HG03575 (cell line): ENCODE measurements at regions not wholly inside any gene's neighbourhood (a gene's known extent, or its start where the extent isn't known, plus 50 kb on each side); places are given as distances from the start of the nearest gene placed in this dataset.
"Not testable (repeated sequence)": the region's sequence is repeated elsewhere in the genome, so short reads cannot be mapped to it uniquely, and the experiment has no call there.

Experiments used
- ATAC-seq: cut with Tn5 transposase; IDR thresholded peaks from one replicate; pipeline ENCODE4 v1.9.1; 2021; ENCODE audit not compliant: unreplicated experiment, insufficient number of reproducible peaks, low FRiP score; ENCODE audit errors: extremely low read depth

DNA sequence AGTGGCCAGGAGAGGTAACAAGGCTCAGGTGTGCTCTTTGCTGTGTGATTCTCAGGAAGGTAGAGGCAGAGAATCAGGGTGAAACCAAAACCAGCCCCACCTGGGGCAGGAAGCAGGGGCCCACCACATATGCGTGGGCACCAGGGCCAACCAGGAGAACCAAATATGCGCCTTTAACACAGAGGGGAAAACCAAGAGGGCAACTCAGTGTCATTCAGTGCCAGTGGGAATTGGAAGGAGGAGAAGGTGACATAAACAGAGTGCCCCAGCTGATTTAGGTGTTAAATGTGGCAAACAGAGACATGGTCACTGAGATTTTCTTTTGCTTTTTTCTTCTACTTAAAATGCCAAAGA is 106.8 kb upstream of the MAMLD1 start:
- no peak for ATAC-seq

DNA sequence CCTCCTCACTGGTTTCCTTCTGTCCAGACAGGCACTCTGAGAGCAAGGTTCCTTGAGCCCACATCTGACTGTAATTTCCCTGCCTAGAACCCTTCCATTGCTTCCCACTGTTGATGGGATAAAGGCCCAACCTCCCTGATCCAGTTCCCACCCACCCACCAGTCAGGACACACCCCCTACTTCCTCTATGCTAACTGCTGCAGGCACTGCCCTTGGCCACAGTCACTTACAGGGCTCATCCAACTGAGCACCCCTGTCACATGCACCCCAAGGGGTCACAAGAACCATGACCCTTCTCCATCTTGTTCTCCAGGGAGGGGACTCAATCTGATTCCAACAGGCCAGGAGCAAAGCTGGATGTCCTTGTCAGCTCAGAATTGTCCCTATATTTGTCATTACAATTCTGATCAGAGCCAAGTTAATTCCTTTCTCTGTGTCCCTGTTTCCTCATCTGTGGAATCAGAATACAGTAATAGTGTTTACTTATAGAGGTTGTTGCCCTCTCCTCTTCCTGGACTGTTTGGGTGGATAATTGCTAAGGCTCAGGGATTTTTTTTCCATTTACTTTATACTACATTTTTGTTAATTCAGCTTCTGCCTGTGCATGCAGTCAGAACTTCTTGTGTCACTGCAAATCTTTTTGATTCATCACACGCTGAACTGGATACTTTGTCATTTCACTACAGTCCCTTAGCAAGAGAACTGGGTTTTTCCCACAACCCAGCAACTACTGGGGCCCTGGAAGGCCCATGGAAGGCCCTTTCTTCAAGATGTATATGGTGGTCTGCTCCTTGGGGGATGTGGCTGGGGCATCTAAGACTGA is 105.6 kb upstream of the MAMLD1 start:
- no peak for ATAC-seq

DNA sequence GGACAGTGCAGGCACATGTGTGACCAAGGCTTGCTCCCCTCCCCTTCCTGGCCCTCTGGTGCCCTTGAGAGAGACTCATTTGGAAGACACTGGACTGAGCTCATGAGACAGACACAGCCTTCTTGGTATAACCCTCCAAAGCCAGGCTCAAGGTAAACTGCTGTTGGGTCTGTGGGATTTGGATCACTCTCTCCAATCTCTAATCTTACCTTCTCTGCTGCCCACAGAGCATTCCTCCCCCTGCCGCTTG is 105.0 kb upstream of the MAMLD1 start:
- ATAC-seq, result no peak

DNA sequence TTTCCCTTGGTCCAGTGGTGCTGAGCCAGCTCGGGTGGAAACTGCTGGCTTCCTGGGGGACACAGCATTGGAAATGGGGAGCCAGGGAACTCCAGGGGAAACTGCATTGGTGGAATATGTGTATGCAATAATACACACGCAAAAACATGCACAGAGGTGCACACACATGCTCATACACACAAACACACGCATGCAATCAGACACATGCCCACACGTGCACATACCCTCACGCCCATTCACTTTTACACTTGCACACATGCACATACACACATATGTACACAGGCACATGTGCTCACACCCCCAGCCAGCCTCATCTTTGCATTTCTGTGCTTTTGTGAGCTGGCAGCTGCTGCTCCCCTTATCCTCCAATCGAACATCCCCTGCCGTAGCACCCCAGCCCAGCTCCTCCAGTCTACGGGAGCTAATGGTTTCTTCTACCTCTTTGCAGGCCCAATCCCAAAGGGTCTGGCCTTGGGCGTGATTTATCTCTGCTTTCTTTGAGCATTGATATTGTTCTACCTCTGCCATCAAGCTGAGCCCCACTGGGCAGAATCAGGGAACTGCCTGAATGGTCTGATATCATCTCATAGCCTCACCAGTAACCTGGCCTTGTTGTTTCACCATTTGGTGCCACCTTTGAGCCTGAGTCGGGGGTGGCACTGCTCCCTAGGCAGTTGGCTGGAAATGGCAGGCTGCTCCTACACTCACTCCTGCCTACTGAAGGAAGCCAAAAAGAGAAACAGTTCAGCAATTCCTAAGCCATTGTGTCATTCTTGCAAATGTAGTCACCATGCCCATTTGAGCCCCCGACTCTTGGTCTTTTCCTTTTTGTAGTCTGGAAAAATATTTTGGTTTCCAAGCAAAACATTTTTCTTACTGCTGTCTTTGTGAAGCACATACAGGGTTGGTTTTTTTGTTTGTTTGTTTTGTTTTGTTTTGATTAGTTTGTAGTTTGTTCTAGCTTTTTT is 104.4 kb upstream of the MAMLD1 start:
- no peak for ATAC-seq

DNA sequence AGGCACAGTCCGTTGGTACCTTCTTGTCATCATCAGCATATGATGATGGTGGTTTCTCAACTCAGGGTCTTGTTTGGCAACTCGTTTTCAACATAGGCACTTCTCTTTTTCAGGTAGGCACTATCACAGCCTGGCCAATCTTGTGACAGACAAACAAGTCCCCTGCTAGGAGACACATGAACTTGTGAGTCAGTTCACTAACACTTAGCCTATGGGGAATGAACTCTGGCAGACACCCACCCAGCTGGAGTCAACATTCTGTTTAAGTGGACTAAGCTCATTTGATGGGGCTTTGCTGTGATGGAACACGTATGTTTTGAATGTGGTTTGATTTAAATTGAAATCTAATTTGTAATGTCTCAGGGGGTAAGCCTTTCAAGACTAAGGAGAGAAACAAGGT is 100.7 kb upstream of the MAMLD1 start:
- no peak for ATAC-seq

DNA sequence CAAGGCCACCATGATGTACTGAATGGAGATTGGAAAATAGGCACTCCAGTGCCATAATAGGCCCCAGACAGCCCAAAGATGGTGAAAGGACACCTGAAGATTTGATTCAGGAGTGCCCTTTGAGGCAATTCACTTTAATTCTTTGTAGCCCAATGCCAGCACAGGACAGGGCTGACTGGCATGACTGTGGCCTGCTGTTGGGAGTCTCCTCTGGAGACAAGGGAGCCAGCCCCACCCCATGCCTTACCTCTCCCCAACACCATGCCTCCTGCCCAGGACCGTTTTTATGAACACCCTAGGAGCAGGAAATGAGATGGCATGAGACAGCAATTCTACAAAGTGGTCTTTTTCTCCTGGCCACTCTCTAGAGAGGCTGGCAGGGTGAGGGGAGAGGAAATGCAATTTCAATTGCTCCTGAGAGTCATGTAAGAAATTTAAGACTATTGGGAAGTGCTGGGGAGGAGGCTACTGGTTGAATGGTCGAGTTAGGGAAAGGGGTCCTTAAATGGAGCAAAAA is 94.2 kb upstream of the MAMLD1 start:
- ATAC-seq, result no peak

DNA sequence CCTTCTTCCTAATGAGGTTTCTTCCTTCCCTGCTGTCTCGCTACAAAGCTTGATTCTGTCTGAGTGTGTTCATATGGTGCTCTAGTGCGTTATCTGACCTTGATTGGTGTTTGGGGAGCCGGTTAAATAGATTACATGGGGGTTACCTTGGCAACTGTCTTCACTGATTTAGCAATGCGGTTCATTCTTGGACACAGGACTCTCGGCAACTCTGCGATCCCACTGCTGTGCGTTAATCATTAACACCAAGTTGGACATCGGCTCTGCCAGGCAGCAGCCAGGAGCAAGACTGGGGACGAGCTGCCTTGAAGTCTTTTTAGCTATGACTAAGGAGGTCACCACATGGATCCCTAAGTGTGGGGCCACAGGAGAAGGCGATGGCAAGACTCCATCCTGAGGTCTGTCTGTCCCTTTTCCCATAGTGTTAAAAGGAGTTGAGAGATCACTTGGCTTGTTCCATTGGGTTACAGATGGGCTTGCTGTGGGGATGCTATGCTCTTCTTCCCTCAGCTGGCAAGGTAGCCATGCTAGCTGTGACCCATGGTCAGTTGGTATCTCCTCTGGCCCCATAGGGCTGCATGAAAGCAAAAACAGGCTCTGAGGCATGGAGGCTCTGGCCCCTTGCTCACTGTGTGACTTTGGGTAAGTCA is 93.4 kb upstream of the MAMLD1 start:
- no peak for ATAC-seq

DNA sequence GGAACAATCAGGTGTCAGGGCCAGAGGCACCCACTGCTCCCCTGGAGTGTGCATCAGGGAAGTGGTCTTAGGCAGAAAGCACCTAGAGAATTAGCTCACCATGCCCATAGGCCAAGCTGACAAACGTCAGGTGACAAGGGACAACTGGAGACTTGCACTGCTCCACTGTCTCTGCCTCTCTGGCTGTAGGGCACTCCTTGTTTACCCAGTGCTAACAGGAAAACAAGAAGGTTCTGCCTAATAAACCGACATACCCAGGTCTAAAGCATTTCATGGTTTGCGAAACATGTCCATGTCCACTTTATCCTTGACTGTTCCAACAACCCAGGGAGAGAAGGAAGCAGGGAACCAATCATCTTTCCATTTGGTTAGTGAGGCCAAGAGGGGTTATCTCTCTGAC is 92.5 kb upstream of the MAMLD1 start:
- no peak for ATAC-seq

DNA sequence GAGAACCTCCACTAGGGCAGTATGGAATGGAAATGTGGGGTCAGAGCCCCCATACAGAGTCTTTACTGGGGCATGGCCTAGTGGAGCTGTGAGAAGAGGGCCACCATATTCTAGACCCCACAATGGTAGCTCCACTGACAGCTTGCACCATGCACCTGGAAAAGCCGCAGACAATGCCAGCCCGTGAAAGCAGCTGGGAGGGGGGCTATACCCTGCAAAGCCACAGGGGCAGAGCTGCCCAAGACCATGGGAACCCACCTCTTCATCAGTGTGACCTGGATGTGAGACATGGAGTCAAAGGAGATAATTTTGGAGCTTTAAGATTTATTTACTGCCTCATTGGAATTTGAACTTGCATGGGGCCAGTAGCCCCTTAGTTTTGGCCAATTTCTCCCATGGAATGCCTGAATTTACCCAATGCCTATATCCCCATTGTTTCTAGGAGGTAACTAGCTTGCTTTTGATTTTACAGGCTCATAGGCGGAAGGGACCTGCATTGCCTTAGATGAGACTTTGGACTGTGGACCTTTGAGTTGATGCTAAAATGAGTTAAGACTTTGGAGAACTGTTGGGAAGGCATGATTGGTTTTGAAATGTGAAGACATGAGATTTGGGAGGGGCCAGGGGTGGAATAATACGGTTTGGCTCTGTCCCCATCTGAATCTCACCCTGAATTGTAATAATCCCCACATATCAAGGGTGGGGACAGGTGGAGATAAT is 89.4 kb upstream of the MAMLD1 start:
- not testable (repeated sequence) for ATAC-seq

DNA sequence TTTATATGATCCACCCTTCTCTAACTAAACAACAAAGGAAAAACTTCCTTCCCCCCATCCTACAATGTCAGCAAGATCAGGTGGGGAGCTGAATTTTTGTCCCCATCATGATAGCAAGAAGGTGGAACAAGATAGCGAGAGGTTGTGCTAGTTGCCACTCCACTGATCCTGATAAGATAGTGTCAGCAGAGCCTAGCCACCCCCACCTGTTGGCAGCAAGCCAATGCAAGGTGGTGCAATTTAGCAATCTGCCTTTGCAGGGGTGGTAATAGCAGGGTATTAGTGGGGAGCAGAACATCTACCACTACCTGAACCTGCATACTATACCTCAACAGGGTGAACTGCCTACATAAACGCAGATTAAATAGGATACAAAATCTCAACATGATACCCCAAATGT is 80.2 kb upstream of the MAMLD1 start:
- no peak for ATAC-seq

DNA sequence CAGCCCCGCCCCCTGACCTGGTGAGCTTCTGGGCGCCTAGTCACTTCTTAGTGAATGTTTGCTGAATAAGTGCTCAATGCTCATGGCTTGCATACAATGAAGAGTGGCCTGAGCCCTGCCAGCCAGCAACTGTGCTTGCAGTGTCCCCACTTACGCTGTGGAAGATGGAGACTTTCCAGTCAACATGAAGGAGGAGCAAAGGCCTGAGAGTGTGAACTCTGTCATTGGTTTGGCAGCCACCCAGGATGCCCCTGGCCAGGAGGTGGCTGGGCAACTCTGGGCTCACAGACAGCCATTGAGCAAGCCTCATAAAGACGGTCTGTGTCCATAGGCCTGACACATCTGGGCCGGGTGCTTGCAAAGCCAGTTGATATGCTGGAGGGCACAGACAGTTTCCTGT is 72.1 kb upstream of the MAMLD1 start:
- no peak for ATAC-seq

DNA sequence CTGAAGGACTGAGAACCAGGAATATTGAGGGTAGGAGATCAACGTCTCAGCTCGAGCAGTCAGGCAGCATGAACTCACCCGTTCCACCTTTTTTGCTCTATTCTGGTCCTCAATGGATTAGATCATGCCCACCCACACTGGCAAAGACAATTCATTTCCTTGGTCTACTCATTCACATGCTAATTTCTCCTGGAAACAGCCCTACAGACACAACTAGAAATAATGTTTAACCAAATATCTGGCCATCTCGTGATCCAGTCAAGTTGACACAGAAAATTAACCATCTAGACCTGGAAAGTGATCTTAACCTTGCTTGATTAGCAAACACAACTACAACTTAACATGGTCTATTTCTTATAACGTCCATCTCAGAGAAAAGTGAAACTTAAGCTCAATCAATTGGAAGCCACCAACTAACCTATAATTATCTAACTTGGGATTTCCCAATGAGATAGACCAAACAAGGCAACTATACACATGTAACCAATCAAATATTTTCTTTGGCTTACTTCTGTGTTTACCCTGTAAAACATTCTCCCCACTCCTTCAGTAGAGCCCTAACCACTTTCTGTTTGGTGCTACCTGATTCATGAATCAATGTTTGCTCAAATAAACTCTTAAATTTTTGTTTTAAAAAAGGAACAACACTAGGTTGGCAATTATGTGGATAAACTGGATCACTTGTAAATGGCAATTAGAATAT is 69.7 kb upstream of the MAMLD1 start:
- no peak for ATAC-seq

DNA sequence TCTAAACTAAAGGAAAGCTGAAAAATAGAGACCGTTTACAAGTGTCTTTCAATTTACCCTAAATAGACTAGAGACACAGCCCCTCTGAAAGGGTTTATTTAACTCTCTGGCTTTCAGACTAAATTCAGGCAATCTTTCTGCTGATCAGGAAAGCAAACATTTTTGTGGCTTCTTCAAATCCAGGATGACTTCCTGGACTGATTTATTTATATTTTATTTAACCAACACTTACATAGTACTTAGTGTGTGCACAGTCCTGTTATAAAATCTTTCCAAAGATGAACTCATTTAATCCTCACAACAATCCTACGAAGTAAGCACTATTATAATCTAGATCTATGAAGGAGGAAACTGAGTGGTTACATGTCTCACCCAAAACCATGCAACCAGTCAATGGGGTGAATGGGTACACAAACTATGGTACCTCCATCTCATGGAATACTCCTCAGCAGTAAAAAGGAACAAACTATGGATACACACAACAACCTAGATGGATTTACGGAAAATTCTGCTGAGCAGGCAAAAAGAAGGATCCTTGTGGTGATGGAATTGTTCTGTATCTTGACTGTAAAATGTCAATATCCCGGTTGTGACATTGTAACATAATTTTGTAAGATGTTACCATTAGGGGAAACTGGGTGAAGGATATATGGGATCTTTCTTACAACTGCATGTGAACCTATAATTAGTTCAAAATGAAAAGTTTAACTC is 64.1 kb upstream of the MAMLD1 start:
- ATAC-seq, result no peak

DNA sequence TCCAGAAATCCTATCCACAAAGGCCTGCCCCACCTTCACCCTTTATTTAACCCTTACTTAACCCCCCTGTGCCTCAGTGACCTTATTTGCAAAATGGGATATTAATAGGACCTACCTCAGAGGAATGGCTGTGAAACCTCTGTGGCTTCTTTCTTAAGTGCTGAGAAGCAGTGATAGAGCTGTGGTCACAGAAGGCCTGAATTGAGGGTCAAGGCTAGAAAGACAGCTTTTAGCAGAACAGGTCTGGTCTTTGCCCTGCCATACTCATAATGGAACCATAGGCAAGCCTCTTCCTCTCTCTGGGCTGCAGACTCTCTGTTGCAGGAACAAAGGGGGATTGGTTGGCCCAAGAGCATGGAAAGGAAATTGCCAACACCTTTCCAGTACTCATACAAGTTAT is 63.5 kb upstream of the MAMLD1 start:
- no peak for ATAC-seq

DNA sequence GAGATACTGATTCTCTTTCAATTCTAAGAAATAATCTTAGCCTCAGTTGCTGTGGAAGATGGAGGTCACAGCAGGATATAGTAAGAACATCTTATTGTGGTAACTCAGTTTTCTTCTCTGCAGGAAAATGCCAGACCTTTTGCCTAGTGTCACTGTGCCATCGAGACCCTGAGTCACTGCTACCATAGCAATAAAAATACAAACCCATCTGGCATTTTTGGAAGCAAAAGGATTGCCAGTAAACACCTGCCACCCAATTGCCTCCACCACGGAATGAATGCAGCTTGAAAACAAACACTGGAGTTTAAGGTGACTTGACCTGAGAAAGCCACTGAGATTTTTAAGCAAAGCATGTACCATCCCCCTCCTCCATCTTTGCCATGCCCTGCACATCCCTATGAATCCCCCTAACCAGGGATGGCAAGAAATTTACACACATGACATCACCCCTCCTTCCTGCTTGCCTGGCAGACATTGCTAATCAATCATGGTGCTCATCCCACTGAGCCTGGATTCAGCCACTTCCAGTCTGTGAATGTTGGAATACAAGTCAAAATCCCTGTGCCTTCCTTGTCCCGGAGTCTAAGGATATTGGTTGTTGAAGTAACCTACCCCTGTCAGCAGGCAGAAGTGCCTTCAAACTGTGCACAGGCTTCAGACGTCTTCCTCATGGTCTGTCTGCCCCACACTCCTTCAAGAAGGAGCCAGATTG is 59.6 kb upstream of the MAMLD1 start:
- no peak for ATAC-seq

DNA sequence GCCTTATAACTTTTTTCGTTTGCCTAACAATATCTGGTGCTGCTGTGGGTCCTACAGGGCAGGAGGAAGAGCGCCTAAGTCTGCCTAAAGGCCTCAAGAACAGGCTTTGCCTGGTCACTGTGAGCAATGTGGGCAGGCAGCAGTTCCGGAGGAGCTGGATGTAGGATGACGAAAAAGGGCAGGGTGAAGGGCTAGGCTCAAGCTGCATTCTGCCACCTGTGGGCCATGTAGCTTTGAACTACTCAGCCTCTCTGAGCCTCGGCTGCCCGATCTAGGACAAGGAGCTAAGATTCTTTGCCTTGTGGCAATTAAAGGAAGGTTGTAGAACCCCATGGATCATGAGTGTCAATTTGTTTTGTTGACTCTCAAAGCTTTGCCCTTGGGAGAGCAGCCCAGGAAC is 57.1 kb upstream of the MAMLD1 start:
- ATAC-seq, result no peak

DNA sequence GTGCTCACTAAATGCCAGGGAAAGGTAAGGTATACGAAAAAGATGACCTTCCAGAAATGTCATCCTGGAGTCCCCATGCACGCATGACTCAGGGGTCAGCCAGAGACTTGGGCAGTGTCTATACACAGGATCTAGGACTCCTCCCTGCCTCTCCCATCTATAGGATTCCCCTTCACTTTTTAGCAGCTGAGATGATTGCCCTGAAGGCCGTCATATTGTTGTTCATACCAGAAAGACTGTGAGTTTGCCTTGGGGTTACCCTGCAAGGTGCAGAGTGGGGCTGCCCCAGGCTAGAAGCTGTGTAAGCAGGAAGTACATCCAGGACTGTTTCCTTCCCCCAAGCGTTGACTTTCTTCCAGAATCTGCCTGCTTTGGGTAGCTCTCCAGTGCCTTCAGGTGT is 55.1 kb upstream of the MAMLD1 start:
- ATAC-seq, result no peak
